HEK293 (cell line): ENCODE measurements at regions not wholly inside any gene's neighbourhood (a gene's known extent, or its start where the extent isn't known, plus 50 kb on each side); places are given as distances from the start of the nearest gene placed in this dataset.

Source experiments
- CTCF ChIA-PET: fragments of 350-600 bp; formaldehyde crosslinking; extraction: SDS; loops from one replicate; lab custom pipeline; 2021; ENCODE audit warnings: antibody characterized with exemption; lab: Yijun Ruan, JAX
- POLR2A ChIA-PET: fragments of 300-600 bp; formaldehyde crosslinking; extraction: SDS; loops from one replicate; lab custom pipeline; 2020; ENCODE audit warnings: antibody characterized with exemption, inconsistent platforms; lab: Yijun Ruan, JAX
- H3K27ac ChIP-seq: fragments of 200-500 bp; sonication (Bioruptor generic); 2 replicates; pipeline ENCODE4 v1.5.1; 2014; ENCODE audit warnings: low read depth, low read length, control low read depth, inconsistent platforms; ENCODE audit errors: extremely low read depth
- H3K36me3 ChIP-seq, 2 experiments: fragments of 200-500 bp in 1 of 2; sonication (Bioruptor generic) in 1 of 2; 1 replicate in 1 of 2; 2 replicates in 1 of 2; pipeline ENCODE4 v1.5.1; 2014 to 2017; ENCODE audit warnings: inconsistent platforms in 2 of 2, low read length in 2 of 2; ENCODE audit not compliant: control insufficient read depth in 2 of 2, insufficient read depth in 1 of 2
- H3K4me1 ChIP-seq: fragments of 200-500 bp; sonication (Bioruptor generic); 2 replicates; pipeline ENCODE4 v1.5.1; 2014; ENCODE audit warnings: mild to moderate bottlenecking, low read length, inconsistent platforms; ENCODE audit not compliant: control insufficient read depth, insufficient read depth
- H3K4me3 ChIP-seq: 2 replicates; pipeline ENCODE4 v1.5.1; 2011; ENCODE audit warnings: low read depth, mild to moderate bottlenecking, control low read depth, low read length, moderate library complexity
- H3K9me3 ChIP-seq: fragments of 200-500 bp; sonication (Bioruptor generic); 2 replicates; pipeline ENCODE4 v1.5.1; 2014; ENCODE audit warnings: low read depth, low read length, inconsistent platforms; ENCODE audit not compliant: control insufficient read depth, insufficient read depth
- GFI1B ChIP-seq: fragments of 450-650 bp; formaldehyde crosslinking; IDR thresholded peaks from 2 replicates; pipeline ENCODE4 v1.5.1; 2016; ENCODE audit warnings: missing biosample characterization, missing genetic modification characterization
- HOXD13 ChIP-seq: sonication (generic); formaldehyde crosslinking; IDR thresholded peaks from 2 replicates; pipeline ENCODE4 v1.8.0; 2022; ENCODE audit warnings: missing genetic modification reagents, borderline replicate concordance
- IKZF3 ChIP-seq: fragments of 450-650 bp; IDR thresholded peaks from 2 replicates; pipeline ENCODE4 v1.5.0; 2018; ENCODE audit warnings: missing biosample characterization, mild to moderate bottlenecking, missing genetic modification characterization, moderate library complexity
- MEIS1 ChIP-seq: sonication (generic); formaldehyde crosslinking; IDR thresholded peaks from 2 replicates; pipeline ENCODE4 v1.8.1; 2022; ENCODE audit warnings: missing genetic modification reagents, mild to moderate bottlenecking, borderline replicate concordance
- YY1 ChIP-seq: fragments of 450-650 bp; formaldehyde crosslinking; IDR thresholded peaks from 2 replicates; pipeline ENCODE4 v1.5.1; 2018; ENCODE audit warnings: missing biosample characterization, missing genetic modification characterization
- ZBTB20 ChIP-seq: fragments of 450-650 bp; formaldehyde crosslinking; IDR thresholded peaks from 2 replicates; pipeline ENCODE4 v1.5.1; 2016; ENCODE audit warnings: missing biosample characterization, missing genetic modification characterization
- ZIC2 ChIP-seq: fragments of 450-650 bp; formaldehyde crosslinking; IDR thresholded peaks from 2 replicates; pipeline ENCODE4 v1.5.1; 2016; ENCODE audit warnings: missing biosample characterization, missing genetic modification characterization
- ZNF202 ChIP-seq: fragments of 450-650 bp; formaldehyde crosslinking; IDR thresholded peaks from 2 replicates; pipeline ENCODE4 v1.5.1; 2016; ENCODE audit warnings: missing biosample characterization, missing genetic modification characterization, borderline replicate concordance
- ZNF214 ChIP-seq: fragments of 450-650 bp; formaldehyde crosslinking; IDR thresholded peaks from 2 replicates; pipeline ENCODE4 v1.5.1; 2017; ENCODE audit warnings: missing biosample characterization, mild to moderate bottlenecking, missing genetic modification characterization, borderline replicate concordance
- ZNF280C ChIP-seq: fragments of 450-650 bp; formaldehyde crosslinking; IDR thresholded peaks from 2 replicates; pipeline ENCODE4 v1.5.1; 2016; ENCODE audit warnings: missing biosample characterization, missing genetic modification characterization
- ZNF292 ChIP-seq: fragments of 450-650 bp; formaldehyde crosslinking; IDR thresholded peaks from 2 replicates; pipeline ENCODE4 v1.5.1; 2016; ENCODE audit warnings: low read depth, missing biosample characterization, missing genetic modification characterization, borderline replicate concordance
- ZNF311 ChIP-seq: fragments of 450-650 bp; formaldehyde crosslinking; IDR thresholded peaks from 2 replicates; pipeline ENCODE4 v1.5.1; 2017; ENCODE audit warnings: missing biosample characterization, missing genetic modification characterization, borderline replicate concordance
- ZNF398 ChIP-seq: fragments of 450-650 bp; formaldehyde crosslinking; IDR thresholded peaks from 2 replicates; pipeline ENCODE4 v1.5.1; 2017; ENCODE audit warnings: missing biosample characterization, missing genetic modification characterization
- ZNF426 ChIP-seq: fragments of 450-650 bp; formaldehyde crosslinking; IDR thresholded peaks from 2 replicates; pipeline ENCODE4 v1.5.1; 2017; ENCODE audit warnings: missing biosample characterization, missing genetic modification characterization, mild to moderate bottlenecking, inconsistent platforms, moderate library complexity
- ZNF433 ChIP-seq: fragments of 450-650 bp; formaldehyde crosslinking; IDR thresholded peaks from 2 replicates; pipeline ENCODE4 v1.5.1; 2016; ENCODE audit warnings: missing biosample characterization, missing genetic modification characterization, low read depth
- ZNF561 ChIP-seq: fragments of 450-650 bp; IDR thresholded peaks from 2 replicates; pipeline ENCODE4 v1.5.1; 2018; ENCODE audit warnings: missing biosample characterization, missing genetic modification characterization, borderline replicate concordance
- ZNF585B ChIP-seq: fragments of 450-650 bp; formaldehyde crosslinking; IDR thresholded peaks from 2 replicates; pipeline ENCODE4 v1.5.1; 2016; ENCODE audit warnings: missing biosample characterization, missing genetic modification characterization
- ZNF658 ChIP-seq: fragments of 450-650 bp; formaldehyde crosslinking; IDR thresholded peaks from 2 replicates; pipeline ENCODE4; 2016; ENCODE audit warnings: missing biosample characterization, missing genetic modification characterization
- ZNF677 ChIP-seq: fragments of 450-650 bp; IDR thresholded peaks from 2 replicates; pipeline ENCODE4 v1.5.0; 2018; ENCODE audit warnings: missing biosample characterization, mild to moderate bottlenecking, missing genetic modification characterization, moderate library complexity
- ZNF747 ChIP-seq: fragments of 450-650 bp; formaldehyde crosslinking; IDR thresholded peaks from 2 replicates; pipeline ENCODE4 v1.5.1; 2016; ENCODE audit warnings: missing biosample characterization, missing genetic modification characterization
- ZXDB ChIP-seq: fragments of 450-650 bp; formaldehyde crosslinking; IDR thresholded peaks from 2 replicates; pipeline ENCODE4 v1.5.1; 2016; ENCODE audit warnings: missing biosample characterization, missing genetic modification characterization
- TF ChIP-seq, protein P1 (sequence below): fragments of 450-650 bp; formaldehyde crosslinking; IDR thresholded peaks from 2 replicates; pipeline ENCODE4 v1.5.0; 2017; ENCODE audit warnings: missing biosample characterization, missing genetic modification characterization, borderline replicate concordance
- TF ChIP-seq, protein P2 (sequence below): fragments of 450-650 bp; formaldehyde crosslinking; IDR thresholded peaks from 2 replicates; pipeline ENCODE4; 2016; ENCODE audit warnings: missing biosample characterization, missing genetic modification characterization

GRCh38 chr10:59524348-59524747, 162.0 kb upstream of the FAM13C start:
- no peak overlapping the region for H3K27ac ChIP-seq
- no peaks in the 10 kb centered on the region for H3K9me3 ChIP-seq
- POLR2A ChIA-PET: no interaction called here
- CTCF ChIA-PET: no interaction called here
- no peak overlapping the region for H3K4me3 ChIP-seq
- TF ChIP-seq HOXD13 (CRISPR knock-in tag): no peak
- TF ChIP-seq ZNF311 (tag by site-specific recombination): no peak
- no peak for TF ChIP-seq ZXDB
- TF ChIP-seq ZNF747 (tag by site-specific recombination): no peak
- no peak for TF ChIP-seq ZNF202
- no peak for TF ChIP-seq ZNF398
- TF ChIP-seq ZBTB20: no peak
- no peak for TF ChIP-seq ZNF426 (tag by site-specific recombination)
- no peak for TF ChIP-seq ZNF433 (tag by site-specific recombination)
- TF ChIP-seq YY1 (tag by site-specific recombination): no peak
- no peaks in the 10 kb centered on the region for H3K4me1 ChIP-seq
- H3K36me3 ChIP-seq: no peaks in the 10 kb centered on the region

GRCh38 chr10:59523851-59524250, 161.5 kb upstream of the FAM13C start:
- Histone ChIP-seq H3K27ac (no peak overlapping the region), H3K4me1 (no peaks in the 10 kb centered on the region), H3K9me3 (no peaks in the 10 kb centered on the region), H3K4me3 (no peak overlapping the region), H3K36me3 (no peaks in the 10 kb centered on the region)
- POLR2A ChIA-PET: no interaction called here
- CTCF ChIA-PET: no interaction called here
- TF ChIP-seq ZNF658 (no peak), ZNF561 (tag by site-specific recombination) (no peak), GFI1B (tag by site-specific recombination) (no peak), ZNF585B (tag by site-specific recombination) (no peak), ZNF292 (tag by site-specific recombination) (no peak), ZNF202 (no peak), ZNF677 (no peak)
- TF ChIP-seq, protein P1, sequence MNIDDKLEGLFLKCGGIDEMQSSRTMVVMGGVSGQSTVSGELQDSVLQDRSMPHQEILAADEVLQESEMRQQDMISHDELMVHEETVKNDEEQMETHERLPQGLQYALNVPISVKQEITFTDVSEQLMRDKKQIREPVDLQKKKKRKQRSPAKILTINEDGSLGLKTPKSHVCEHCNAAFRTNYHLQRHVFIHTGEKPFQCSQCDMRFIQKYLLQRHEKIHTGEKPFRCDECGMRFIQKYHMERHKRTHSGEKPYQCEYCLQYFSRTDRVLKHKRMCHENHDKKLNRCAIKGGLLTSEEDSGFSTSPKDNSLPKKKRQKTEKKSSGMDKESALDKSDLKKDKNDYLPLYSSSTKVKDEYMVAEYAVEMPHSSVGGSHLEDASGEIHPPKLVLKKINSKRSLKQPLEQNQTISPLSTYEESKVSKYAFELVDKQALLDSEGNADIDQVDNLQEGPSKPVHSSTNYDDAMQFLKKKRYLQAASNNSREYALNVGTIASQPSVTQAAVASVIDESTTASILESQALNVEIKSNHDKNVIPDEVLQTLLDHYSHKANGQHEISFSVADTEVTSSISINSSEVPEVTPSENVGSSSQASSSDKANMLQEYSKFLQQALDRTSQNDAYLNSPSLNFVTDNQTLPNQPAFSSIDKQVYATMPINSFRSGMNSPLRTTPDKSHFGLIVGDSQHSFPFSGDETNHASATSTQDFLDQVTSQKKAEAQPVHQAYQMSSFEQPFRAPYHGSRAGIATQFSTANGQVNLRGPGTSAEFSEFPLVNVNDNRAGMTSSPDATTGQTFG (tag by site-specific recombination): no peak
- TF ChIP-seq, protein P2, sequence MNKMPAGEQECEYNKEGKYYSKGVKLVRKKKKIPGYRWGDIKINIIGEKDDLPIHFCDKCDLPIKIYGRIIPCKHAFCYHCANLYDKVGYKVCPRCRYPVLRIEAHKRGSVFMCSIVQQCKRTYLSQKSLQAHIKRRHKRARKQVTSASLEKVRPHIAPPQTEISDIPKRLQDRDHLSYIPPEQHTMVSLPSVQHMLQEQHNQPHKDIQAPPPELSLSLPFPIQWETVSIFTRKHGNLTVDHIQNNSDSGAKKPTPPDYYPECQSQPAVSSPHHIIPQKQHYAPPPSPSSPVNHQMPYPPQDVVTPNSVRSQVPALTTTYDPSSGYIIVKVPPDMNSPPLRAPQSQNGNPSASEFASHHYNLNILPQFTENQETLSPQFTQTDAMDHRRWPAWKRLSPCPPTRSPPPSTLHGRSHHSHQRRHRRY (tag by site-specific recombination): no peak

DNA sequence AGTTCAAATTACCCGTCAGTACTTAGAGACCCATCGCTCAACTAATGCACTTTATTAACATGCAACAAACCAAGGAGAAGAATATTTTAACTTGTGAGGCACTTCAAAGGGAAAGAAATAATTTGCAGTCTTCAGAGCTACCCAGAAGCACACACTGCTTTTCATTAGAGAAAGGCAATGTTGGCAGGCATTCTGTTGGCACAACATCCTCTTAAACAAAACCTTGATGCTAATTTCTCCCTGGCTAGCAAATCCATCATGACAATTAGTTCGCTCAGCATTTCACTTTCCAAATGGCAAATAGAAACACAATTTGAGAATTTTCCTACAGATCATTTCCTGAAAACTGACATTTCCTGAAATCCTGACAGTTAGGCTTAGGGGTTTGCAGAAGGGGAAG, 155.6 kb upstream of the FAM13C start:
- TF ChIP-seq ZNF214 (tag by site-specific recombination): no peak
- no peak for TF ChIP-seq IKZF3 (tag by site-specific recombination)
- TF ChIP-seq MEIS1 (CRISPR knock-in tag): no peak
- no peak for TF ChIP-seq ZNF280C (tag by site-specific recombination)
- no peak for TF ChIP-seq ZIC2
- no peak overlapping the region for H3K4me3 ChIP-seq
- H3K27ac ChIP-seq: no peak overlapping the region
- H3K36me3 ChIP-seq: no peaks in the 10 kb centered on the region
- POLR2A ChIA-PET: no interaction called here
- H3K9me3 ChIP-seq: no peaks in the 10 kb centered on the region
- CTCF ChIA-PET: interaction anchor here (0.7 to 1.5 kb wide), 2 partner anchors 10 to 108 kb away, joined by 3 to 5 read pairs; no protein-coding TSS in a partner anchor
- H3K4me1 ChIP-seq: no peaks in the 10 kb centered on the region
